Left lobe of liver (tissue), 2 donors: ENCODE measurements at regions not wholly inside any gene's neighbourhood (a gene's known extent, or its start where the extent isn't known, plus 50 kb on each side); places are given as distances from the start of the nearest gene placed in this dataset.
"Not testable (repeated sequence)": the region's sequence is repeated elsewhere in the genome, so short reads cannot be mapped to it uniquely, and the experiment has no call there.

Experiments used
- ATAC-seq: fragments of 200-7000 bp; cut with Tn5 transposase; one replicate; pipeline ENCODE4 v1.9.1; 2020; ENCODE audit warnings: mild to moderate bottlenecking, moderate library complexity
- DNase-seq: peaks from one replicate; pipeline ENCODE4 v3.0.0-alpha.2; 2020; ENCODE audit warnings: low spot score
- donor health status: DM: no; HTN: no; CAD: no; lungs with moderate emphysema.
- donor health status: DM: no; HTN: yes; CAD: no.

- ATAC-seq (no peak), DNase-seq (no peak)
These were observed 316.3 kb upstream of the STAC start for GRCh38 chr3:36063992-36064391.

- ATAC-seq (no peak), DNase-seq (no peak)
These were observed 315.0 kb upstream of the STAC start for GRCh38 chr3:36065321-36065720.

- DNase-seq (no peak), ATAC-seq (no peak)
These were observed 304.8 kb upstream of the STAC start for GRCh38 chr3:36075491-36075890.

GRCh38 chr3:36077320-36077719 lies 303.0 kb upstream of the STAC start:
- ATAC-seq (no peak), DNase-seq (no peak)

- ATAC-seq, DNase-seq: not testable (repeated sequence)
These were observed 297.3 kb upstream of the STAC start for GRCh38 chr3:36082958-36083357.

- ATAC-seq = no peak
- DNase-seq = no peak
These were observed 285.1 kb upstream of the STAC start for GRCh38 chr3:36095238-36095637.

- ATAC-seq = no peak
These were observed 283.1 kb upstream of the STAC start for GRCh38 chr3:36097209-36097608.

GRCh38 chr3:36114353-36114752 lies 266.0 kb upstream of the STAC start:
- DNase-seq (no peak), ATAC-seq (no peak)

More at GRCh38 chr3:36097209-36097608, 283.1 kb upstream of the STAC start:
- no peak for DNase-seq

- ATAC-seq = peak; percentile 92
- DNase-seq = no peak
These were observed 256.0 kb upstream of the STAC start for GRCh38 chr3:36124118-36124796.

- ATAC-seq = no peak
- DNase-seq = no peak
These were observed 248.1 kb upstream of the STAC start for GRCh38 chr3:36132214-36132613.

GRCh38 chr3:36135863-36136262 lies 244.4 kb upstream of the STAC start:
- no peak for DNase-seq
- ATAC-seq = peak; percentile 44

GRCh38 chr3:36142746-36143145 lies 237.6 kb upstream of the STAC start:
- ATAC-seq (no peak), DNase-seq (no peak)

GRCh38 chr3:36146404-36146803 lies 233.9 kb upstream of the STAC start:
- no peak for DNase-seq
- ATAC-seq = no peak

- ATAC-seq = no peak
- DNase-seq = no peak
These were observed 232.3 kb upstream of the STAC start for GRCh38 chr3:36147934-36148558.

GRCh38 chr3:36149447-36149865 lies 230.8 kb upstream of the STAC start:
- DNase-seq = no peak
- no peak for ATAC-seq

GRCh38 chr3:36155515-36155914 lies 224.8 kb upstream of the STAC start:
- no peak for ATAC-seq
- DNase-seq = no peak

GRCh38 chr3:36164400-36164799 lies 215.9 kb upstream of the STAC start:
- no peak for DNase-seq
- ATAC-seq = no peak

GRCh38 chr3:36165509-36166290 lies 214.6 kb upstream of the STAC start:
- DNase-seq (no peak), ATAC-seq (no peak)

GRCh38 chr3:36166477-36166876 lies 213.8 kb upstream of the STAC start:
- ATAC-seq (no peak), DNase-seq (no peak)

GRCh38 chr3:36172699-36173098 lies 207.6 kb upstream of the STAC start:
- peak; percentile 57 for ATAC-seq

GRCh38 chr3:36175113-36175812 lies 205.0 kb upstream of the STAC start:
- ATAC-seq (no peak), DNase-seq (no peak)

More at GRCh38 chr3:36172699-36173098, 207.6 kb upstream of the STAC start:
- DNase-seq = no peak
